Left kidney (tissue), 1 donor: ENCODE measurements at regions not wholly inside any gene's neighbourhood (a gene's known extent, or its start where the extent isn't known, plus 50 kb on each side); places are given as distances from the start of the nearest gene placed in this dataset.
"Not testable (repeated sequence)": the region's sequence is repeated elsewhere in the genome, so short reads cannot be mapped to it uniquely, and the experiment has no call there.

ENCODE experiments used
- DNase-seq: peaks from one replicate; pipeline ENCODE4 v3.0.0-alpha.2; 2013

GRCh38 chrX:74065831-74066390 is 213.4 kb upstream of the XIST start:
- no peak for DNase-seq

DNA sequence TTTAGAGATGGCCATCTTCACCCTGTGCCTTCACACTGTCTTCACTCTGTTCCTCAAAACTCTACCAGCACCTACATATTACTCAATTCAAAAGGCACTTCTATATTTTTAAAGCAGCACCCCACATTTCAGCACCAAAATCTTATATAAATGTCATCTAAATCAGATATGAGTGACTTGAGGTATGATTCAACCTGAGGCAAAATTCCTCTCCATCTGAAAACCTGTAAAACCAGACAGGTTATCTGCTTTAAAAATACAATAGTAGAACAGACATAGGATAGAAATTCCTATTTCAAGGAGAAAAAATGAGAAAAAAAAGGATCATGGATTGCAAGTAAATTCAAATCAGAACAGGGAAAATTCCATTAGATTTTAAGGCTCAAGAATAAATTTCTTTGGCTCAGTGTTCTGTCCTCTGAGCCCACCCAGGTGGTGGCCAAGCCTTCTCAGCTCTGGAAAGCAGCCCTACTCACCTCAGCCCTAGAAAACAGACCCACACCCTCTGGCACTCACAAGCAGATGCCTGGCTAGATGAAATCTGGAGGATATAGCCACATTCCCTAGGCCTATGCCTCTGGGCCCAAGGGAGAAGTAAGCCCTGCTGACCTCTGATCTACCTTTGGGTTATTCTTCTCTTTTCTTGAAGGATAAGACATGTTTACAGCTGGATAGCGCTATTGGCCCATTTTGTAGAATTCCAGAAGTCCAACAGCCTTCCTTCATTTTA is 211.1 kb upstream of the XIST start:
- DNase-seq: no peak

GRCh38 chrX:74061879-74062278 is 209.4 kb upstream of the XIST start:
- no peak for DNase-seq

DNA sequence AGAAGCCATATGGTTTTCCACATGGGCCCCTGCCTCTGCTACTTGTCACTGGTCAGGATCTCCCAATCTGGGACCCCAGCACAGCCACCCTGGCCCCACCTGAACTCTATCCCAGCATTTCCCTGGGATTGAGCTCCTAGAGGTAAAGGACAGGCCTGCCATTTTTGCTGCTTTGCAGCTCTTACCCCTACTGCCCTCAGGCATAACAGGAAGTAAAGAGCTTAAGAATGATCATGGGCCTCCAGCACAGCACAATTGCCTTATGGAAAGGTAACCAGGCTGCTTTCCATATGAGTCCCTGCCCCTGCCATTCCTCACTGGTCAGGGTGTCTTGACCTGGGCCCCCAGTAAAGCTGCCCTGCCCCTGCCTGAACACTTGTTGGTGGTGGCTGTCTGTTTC is 196.6 kb upstream of the XIST start:
- DNase-seq: no peak

DNA sequence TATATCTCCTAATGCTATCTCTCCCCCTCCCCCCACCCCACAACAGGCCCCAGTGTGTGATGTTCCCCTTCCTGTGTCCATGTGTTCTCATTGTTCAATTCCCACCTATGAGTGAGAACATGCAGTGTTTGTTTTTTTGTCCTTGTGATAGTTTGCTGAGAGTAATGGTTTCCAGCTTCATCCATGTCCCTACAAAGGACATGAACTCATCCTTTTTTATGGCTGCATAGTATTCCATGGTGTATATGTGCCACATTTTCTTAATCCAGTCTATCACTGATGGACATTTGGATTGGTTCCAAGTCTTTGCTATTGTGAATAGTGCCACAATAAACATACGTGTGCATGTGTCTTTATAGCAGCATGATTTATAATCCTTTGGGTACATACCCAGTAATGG is 181.6 kb upstream of the XIST start:
- DNase-seq: not testable (repeated sequence)

GRCh38 chrX:74031527-74031926 is 179.0 kb upstream of the XIST start:
- DNase-seq: not testable (repeated sequence)

DNA sequence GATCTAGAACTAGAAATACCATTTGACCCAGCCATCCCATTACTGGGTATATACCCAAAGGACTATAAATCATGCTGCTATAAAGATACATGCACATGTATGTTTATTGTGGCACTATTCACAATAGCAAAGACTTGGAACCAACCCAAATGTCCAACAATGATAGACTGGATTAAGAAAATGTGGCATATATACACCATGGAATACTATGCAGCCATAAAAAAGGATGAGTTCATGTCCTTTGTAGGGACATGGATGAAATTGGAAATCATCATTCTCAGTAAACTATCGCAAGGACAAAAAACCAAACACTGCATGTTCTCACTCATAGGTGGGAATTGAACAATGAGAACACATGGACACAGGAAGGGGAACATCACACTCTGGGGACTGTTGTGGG is 178.3 kb upstream of the XIST start:
- DNase-seq: not testable (repeated sequence)

GRCh38 chrX:74025145-74025544 is 172.6 kb upstream of the XIST start:
- not testable (repeated sequence) for DNase-seq

GRCh38 chrX:74023203-74023602 is 170.7 kb upstream of the XIST start:
- DNase-seq: no peak

GRCh38 chrX:74018253-74018652 is 165.7 kb upstream of the XIST start:
- no peak for DNase-seq

- DNase-seq: peak; percentile 70
These were observed 163.0 kb upstream of the XIST start for GRCh38 chrX:74015379-74016019.

- DNase-seq: no peak
These were observed 156.5 kb upstream of the XIST start for GRCh38 chrX:74009041-74009440.

DNA sequence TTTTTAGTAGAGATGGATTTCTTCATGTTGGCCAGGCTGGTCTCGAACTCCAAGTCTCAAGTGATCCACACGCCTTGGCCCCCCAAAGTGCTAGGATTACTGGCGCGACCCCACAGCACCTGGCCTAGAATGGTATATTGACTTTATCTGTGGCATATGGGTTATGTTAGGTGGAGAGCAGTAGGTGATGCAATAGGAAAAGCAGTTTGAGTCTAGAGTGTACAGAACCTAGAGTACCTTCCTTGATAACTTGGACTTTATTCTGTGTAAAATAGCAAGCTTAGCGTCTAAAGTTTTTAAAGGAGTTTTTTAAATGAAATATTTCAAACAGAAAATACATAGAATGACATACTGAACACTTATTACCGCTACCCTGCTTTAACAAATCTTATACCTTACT is 139.5 kb upstream of the XIST start:
- no peak for DNase-seq

GRCh38 chrX:73987166-73987565 is 134.7 kb upstream of the XIST start:
- DNase-seq: no peak

DNA sequence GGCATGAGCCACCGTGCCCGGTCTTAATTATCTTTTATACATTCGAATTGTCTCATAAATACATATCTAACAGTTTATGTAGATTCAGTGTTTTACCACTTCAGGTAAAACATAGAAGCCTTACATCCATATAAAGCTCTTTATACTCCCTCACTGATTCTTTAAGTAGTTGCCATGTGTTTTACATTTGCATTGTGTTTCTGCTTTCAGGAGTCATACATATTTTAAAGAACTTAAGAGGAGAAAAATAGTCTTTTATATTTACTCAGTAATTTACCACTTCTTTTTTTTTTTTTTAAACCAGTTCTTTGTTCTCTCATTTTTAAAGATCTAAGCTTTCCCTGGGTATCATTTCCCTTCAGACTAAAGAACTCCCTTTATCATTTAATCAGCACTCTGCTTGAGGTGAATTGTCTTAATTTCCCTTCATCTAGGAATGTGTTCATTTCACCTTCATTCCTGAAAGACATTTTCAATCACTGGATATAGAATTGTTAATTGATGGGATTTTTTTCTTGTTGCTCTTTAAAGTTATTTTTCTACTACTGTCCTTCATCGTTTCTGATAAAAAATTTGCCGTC is 127.1 kb upstream of the XIST start:
- DNase-seq: no peak

DNA sequence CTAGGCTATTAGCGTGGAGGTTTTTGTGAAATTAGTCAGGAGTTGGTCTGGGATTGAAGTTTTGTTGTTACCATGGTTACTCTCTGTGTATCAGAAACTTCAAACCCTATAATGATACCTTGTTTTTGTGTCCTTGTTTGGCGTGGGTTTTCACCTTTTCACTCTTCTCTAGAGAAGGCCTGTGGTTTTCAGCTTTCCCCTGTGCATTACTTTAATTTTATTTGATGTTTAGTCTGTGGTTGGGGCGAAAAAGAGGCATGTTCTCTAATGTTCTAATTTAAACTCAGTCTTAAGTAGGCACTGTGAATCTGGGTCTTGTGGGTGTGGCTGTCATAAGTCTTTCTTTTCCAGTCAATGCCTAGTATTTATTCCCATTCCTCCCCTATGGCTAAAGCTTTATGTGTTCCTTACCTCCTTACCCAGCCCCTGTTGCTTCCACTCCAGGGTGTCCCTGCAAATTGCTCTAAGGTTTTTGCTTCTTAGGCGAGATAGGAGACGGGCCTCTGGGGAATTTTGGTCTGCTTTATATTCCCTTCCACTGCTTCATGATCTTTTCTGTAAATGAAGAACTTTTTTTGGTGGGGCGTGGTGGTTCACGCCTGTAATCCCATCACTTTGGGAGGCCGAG is 125.1 kb upstream of the XIST start:
- no peak for DNase-seq

- not testable (repeated sequence) for DNase-seq
These were observed 114.9 kb upstream of the XIST start for GRCh38 chrX:73967461-73967860.

GRCh38 chrX:73965833-73966232 is 113.3 kb upstream of the XIST start:
- no peak for DNase-seq

GRCh38 chrX:73964579-73964978 is 112.1 kb upstream of the XIST start:
- peak; percentile 20 for DNase-seq

DNA sequence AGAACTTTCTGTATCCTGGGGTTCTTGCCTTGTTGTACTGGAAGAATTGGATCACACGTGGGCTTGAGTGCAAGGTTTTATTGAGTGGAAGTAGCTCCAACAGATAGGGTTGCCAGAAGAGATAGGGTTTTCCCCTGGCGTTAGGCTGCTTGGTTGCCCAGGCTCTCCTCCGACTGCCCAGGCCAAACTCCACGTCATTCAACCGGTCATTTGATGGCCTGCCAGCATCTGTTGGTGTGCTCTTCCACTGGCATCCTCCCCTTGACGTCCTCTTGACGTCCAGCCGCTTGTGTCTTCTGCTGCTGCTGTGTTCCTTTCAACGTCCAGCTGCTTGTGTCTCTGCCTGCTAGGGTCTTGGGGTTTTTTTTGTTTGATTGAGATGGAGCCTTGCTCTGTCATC is 111.2 kb upstream of the XIST start:
- DNase-seq: no peak

- no peak for DNase-seq
These were observed 110.4 kb upstream of the XIST start for GRCh38 chrX:73962948-73963347.

- not testable (repeated sequence) for DNase-seq
These were observed 109.4 kb upstream of the XIST start for GRCh38 chrX:73961867-73962266.

DNA sequence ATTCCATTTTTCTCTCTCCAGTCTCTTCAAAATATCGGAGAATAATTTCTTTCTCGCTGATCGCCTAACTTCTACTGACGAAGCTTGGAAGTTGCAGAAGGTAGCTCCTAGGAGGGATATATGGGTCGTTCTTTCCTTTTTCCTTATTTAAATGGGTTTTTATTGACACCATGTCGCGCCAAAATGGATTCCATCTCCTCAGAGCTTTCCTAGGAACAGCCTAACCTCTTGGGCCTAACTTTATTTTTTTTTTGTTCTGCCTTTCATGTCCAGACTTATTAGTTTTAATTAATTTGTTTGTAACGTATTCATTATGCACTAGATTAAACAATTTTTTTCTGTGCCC is 92.0 kb upstream of the XIST start:
- no peak for DNase-seq
